H9 (cell line): ENCODE measurements at regions not wholly inside any gene's neighbourhood (a gene's known extent, or its start where the extent isn't known, plus 50 kb on each side); places are given as distances from the start of the nearest gene placed in this dataset.

Experiments used
- DNase-seq: peaks from one replicate; pipeline ENCODE4 v3.0.0-alpha.2; 2017
- H2AFZ ChIP-seq: one replicate; pipeline ENCODE4 v1.6.1; 2013; ENCODE audit warnings: mild to moderate bottlenecking, low read length, control low read depth, moderate library complexity
- H2AK5ac ChIP-seq: 2 replicates; pipeline ENCODE4 v1.6.1; 2013; ENCODE audit warnings: low read length, control low read depth, mixed read lengths; ENCODE audit not compliant: insufficient read length
- H2BK120ac ChIP-seq: one replicate; pipeline ENCODE4 v1.6.1; 2013; ENCODE audit warnings: low read depth, mild to moderate bottlenecking, low read length, control low read depth, inconsistent platforms; ENCODE audit not compliant: poor library complexity, severe bottlenecking
- H2BK12ac ChIP-seq: 2 replicates; pipeline ENCODE4 v1.6.1; 2013; ENCODE audit warnings: low read length, control low read depth, mixed read lengths, low read depth; ENCODE audit not compliant: insufficient read length
- H2BK15ac ChIP-seq: 2 replicates; pipeline ENCODE4 v1.6.1; 2013; ENCODE audit warnings: low read depth, low read length, control low read depth
- H2BK20ac ChIP-seq: one replicate; pipeline ENCODE4 v1.6.1; 2013; ENCODE audit warnings: low read depth, mild to moderate bottlenecking, low read length, control low read depth, inconsistent platforms; ENCODE audit not compliant: poor library complexity, severe bottlenecking
- H2BK5ac ChIP-seq: 2 replicates; pipeline ENCODE4 v1.6.1; 2013; ENCODE audit warnings: low read length, control low read depth, mixed read lengths; ENCODE audit not compliant: insufficient read length
- H3K14ac ChIP-seq: 2 replicates; pipeline ENCODE4 v1.6.1; 2013; ENCODE audit warnings: low read length, control low read depth; ENCODE audit not compliant: insufficient read depth
- H3K18ac ChIP-seq: 2 replicates; pipeline ENCODE4 v1.6.1; 2013; ENCODE audit warnings: low read depth, mild to moderate bottlenecking, mixed read lengths, low read length, control low read depth; ENCODE audit not compliant: insufficient read length
- H3K23ac ChIP-seq: 2 replicates; pipeline ENCODE4 v1.6.1; 2013; ENCODE audit warnings: low read length, control low read depth, mixed read lengths, low read depth; ENCODE audit not compliant: insufficient read length
- H3K23me2 ChIP-seq: 2 replicates; pipeline ENCODE4 v1.6.1; 2013; ENCODE audit warnings: low read depth, mild to moderate bottlenecking, mixed read lengths, low read length, control low read depth; ENCODE audit not compliant: insufficient read length, poor library complexity, severe bottlenecking
- H3K27ac ChIP-seq: 2 replicates; pipeline ENCODE4 v1.5.1; 2013; ENCODE audit warnings: low read length, control low read depth, mixed read lengths, low read depth; ENCODE audit not compliant: insufficient read length
- H3K27me3 ChIP-seq: 2 replicates; pipeline ENCODE4 v1.6.1; 2013; ENCODE audit warnings: low read length, control low read depth, inconsistent platforms; ENCODE audit not compliant: insufficient read depth
- H3K4ac ChIP-seq: 2 replicates; pipeline ENCODE4 v1.6.1; 2013; ENCODE audit warnings: low read depth, mild to moderate bottlenecking, control low read depth, inconsistent platforms, low read length, moderate library complexity
- H3K4me1 ChIP-seq: 2 replicates; pipeline ENCODE4 v1.6.1; 2013; ENCODE audit warnings: low read length, control low read depth, inconsistent platforms; ENCODE audit not compliant: insufficient read depth
- H3K4me2 ChIP-seq: 2 replicates; pipeline ENCODE4 v1.6.1; 2013; ENCODE audit warnings: low read length, control low read depth, mixed read lengths; ENCODE audit not compliant: insufficient read length, insufficient read depth
- H3K56ac ChIP-seq: 2 replicates; pipeline ENCODE4 v1.6.1; 2013; ENCODE audit warnings: low read depth, mild to moderate bottlenecking, mixed read lengths, low read length, control low read depth; ENCODE audit not compliant: insufficient read length
- H3K79me1 ChIP-seq: 2 replicates; pipeline ENCODE4 v1.6.1; 2013; ENCODE audit warnings: low read depth, mild to moderate bottlenecking, moderate library complexity, low read length, control low read depth, inconsistent platforms; ENCODE audit not compliant: insufficient read depth, poor library complexity, severe bottlenecking
- H3K79me2 ChIP-seq: 2 replicates; pipeline ENCODE4 v1.6.1; 2013; ENCODE audit warnings: low read length, control low read depth, inconsistent platforms; ENCODE audit not compliant: insufficient read depth
- H3K9ac ChIP-seq: 2 replicates; pipeline ENCODE4 v1.6.1; 2013; ENCODE audit warnings: low read length, control low read depth, mixed read lengths; ENCODE audit not compliant: insufficient read length; ENCODE audit errors: extremely low read depth
- H3K9me3 ChIP-seq: one replicate; pipeline ENCODE4 v1.6.1; 2013; ENCODE audit warnings: low read depth, low read length, inconsistent platforms; ENCODE audit not compliant: control insufficient read depth
- H3T11ph ChIP-seq: one replicate; pipeline ENCODE4 v1.6.1; 2013; ENCODE audit warnings: mild to moderate bottlenecking, low read length, control low read depth, inconsistent platforms
- H4K20me1 ChIP-seq: one replicate; pipeline ENCODE4 v1.6.1; 2013; ENCODE audit not compliant: control insufficient read depth, insufficient read length, insufficient read depth
- H4K5ac ChIP-seq: 2 replicates; pipeline ENCODE4 v1.6.1; 2013; ENCODE audit warnings: low read depth, mild to moderate bottlenecking, mixed read lengths, low read length, control low read depth; ENCODE audit not compliant: insufficient read length
- H4K8ac ChIP-seq: replicated peaks from 2 replicates; pipeline ENCODE4 v1.6.1; 2013; ENCODE audit warnings: low read length, control low read depth, mixed read lengths, low read depth; ENCODE audit not compliant: insufficient read length
- H4K91ac ChIP-seq: 2 replicates; pipeline ENCODE4 v1.6.1; 2013; ENCODE audit warnings: low read depth, mild to moderate bottlenecking, moderate library complexity, mixed read lengths, low read length, control low read depth; ENCODE audit not compliant: insufficient read length
- H3K27ac Mint-ChIP-seq, 3 experiments: 2 replicates in 2 of 3; 3 replicates in 1 of 3; pipeline ENCODE4 v1.8.0; 2020 to 2021; ENCODE audit warnings: mixed read lengths in 3 of 3, mild to moderate bottlenecking in 1 of 3, moderate library complexity in 1 of 3
- H3K27me3 Mint-ChIP-seq: 2 replicates; pipeline ENCODE4 v1.8.0; 2021; ENCODE audit warnings: low read depth, mild to moderate bottlenecking, moderate library complexity, mixed read lengths
- H3K36me3 Mint-ChIP-seq, 3 experiments: 2 replicates in 2 of 3; 3 replicates in 1 of 3; pipeline ENCODE4 v1.8.0; 2020 to 2021; ENCODE audit warnings: low read depth in 3 of 3, mixed read lengths in 3 of 3; ENCODE audit not compliant: insufficient read depth in 1 of 3
- H3K4me1 Mint-ChIP-seq, 2 experiments: 2 replicates each; pipeline ENCODE4 v1.8.0; 2020; ENCODE audit warnings: mixed read lengths in 2 of 2
- H3K4me3 Mint-ChIP-seq, 2 experiments: 2 replicates in 1 of 2; 3 replicates in 1 of 2; pipeline ENCODE4 v1.8.0; 2020 to 2021; ENCODE audit warnings: mild to moderate bottlenecking in 2 of 2, mixed read lengths in 2 of 2, moderate library complexity in 1 of 2
- H3K9me3 Mint-ChIP-seq, 2 experiments: 2 replicates in 1 of 2; 3 replicates in 1 of 2; pipeline ENCODE4 v1.8.0; 2020; ENCODE audit warnings: mild to moderate bottlenecking in 2 of 2, mixed read lengths in 2 of 2, moderate library complexity in 1 of 2
- WGBS: extraction: QIAGEN DNeasy Blood & Tissue Kit; methylation state at CpG from one replicate; pipeline ENCODE4 v1.1.7; 2013; ENCODE audit warnings: missing lambda C conversion rate, low lambda C conversion rate, mixed read lengths; ENCODE audit not compliant: insufficient read length; ENCODE audit errors: extremely low coverage; 5-methylcytosine and 5-hydroxymethylcytosine counted together
- TF ChIP-seq, protein P1 (sequence below): fragments of 200-600 bp; sonication (generic); conservative IDR thresholded peaks from 3 replicates; pipeline ENCODE4 v1.8.0; 2021; ENCODE audit warnings: antibody characterized with exemption, mild to moderate bottlenecking

DNA sequence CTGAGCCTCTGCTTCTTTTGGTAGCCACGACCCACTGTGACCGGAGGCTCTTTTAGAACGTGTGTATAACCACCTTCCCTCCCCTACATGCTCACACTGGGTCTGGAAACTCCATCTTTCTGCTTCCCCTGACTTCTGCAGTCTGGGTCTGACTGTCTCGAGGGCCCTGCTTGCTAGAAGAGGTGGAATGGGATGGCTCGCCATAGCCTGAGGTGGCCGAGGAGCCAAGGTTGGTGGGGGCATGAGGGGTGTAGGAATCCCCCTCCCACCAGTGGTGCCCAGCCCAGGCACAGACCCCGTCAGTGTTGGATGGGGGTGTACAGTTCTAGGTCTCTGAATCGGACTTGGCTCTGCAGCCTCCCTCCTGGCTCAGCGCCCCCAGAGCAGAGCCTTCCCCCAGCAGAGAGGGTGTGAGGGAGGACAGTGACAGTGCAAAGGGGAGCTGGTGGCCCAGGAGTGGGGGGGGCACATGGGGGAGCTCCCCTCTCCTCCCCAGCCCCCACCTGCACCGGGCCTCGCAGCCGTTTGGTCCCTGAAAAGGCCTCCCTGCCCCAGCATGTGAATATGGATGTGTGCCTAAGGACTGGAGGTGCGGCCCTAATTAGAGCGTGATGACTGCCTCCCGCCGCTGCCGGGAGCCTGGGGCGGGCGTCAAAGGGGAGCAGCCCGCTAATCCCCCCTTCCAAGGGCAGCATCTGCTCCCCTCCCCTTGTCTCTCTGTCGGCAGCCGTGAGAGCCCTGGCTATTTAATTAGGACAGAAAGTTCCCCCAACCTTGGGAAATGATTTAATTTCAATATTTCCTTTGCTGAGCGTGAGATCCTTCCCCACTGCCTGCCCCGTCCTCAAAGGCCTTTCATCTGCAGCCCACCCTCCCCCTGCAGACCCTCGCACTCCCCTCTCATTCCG is 196.2 kb upstream of the C14orf180 start:
- no peak overlapping the region for H3K18ac ChIP-seq
- H4K8ac ChIP-seq = no peak overlapping the region
- Mint-ChIP-seq H3K4me3 (no peak overlapping the region), H3K36me3 (peaks cover 0 to 8% (median 2%) of the 10 kb centered on the region in 3 experiments; a peak in 2 of 7 replicates), H3K9me3 (peaks cover 8 to 14% of the 10 kb centered on the region in 2 experiments; a peak in 4 of 5 replicates), H3K27ac (no peak overlapping the region; a peak in 1 of 7 replicates), H3K27me3 (peaks cover 19% of the 10 kb centered on the region), H3K4me1 (peaks cover 10 to 26% of the 10 kb centered on the region in 2 experiments)
- H3K79me2 ChIP-seq = no peaks in the 10 kb centered on the region
- no peak overlapping the region for H2BK120ac ChIP-seq
- no peak overlapping the region for H3K4ac ChIP-seq
- H2BK20ac ChIP-seq = no peak overlapping the region
- H3T11ph ChIP-seq = no peak overlapping the region
- H4K20me1 ChIP-seq = no peaks in the 10 kb centered on the region
- H3K23me2 ChIP-seq = no peaks in the 10 kb centered on the region
- no peak overlapping the region for H4K91ac ChIP-seq
- H3K9me3 ChIP-seq = no peaks in the 10 kb centered on the region
- no peaks in the 10 kb centered on the region for H3K27me3 ChIP-seq
- no peak overlapping the region for H2BK12ac ChIP-seq
- no peak overlapping the region for H2AK5ac ChIP-seq
- H2AFZ ChIP-seq = no peak overlapping the region
- H4K5ac ChIP-seq = no peak overlapping the region
- no peak overlapping the region for H2BK15ac ChIP-seq
- TF ChIP-seq, protein P1, sequence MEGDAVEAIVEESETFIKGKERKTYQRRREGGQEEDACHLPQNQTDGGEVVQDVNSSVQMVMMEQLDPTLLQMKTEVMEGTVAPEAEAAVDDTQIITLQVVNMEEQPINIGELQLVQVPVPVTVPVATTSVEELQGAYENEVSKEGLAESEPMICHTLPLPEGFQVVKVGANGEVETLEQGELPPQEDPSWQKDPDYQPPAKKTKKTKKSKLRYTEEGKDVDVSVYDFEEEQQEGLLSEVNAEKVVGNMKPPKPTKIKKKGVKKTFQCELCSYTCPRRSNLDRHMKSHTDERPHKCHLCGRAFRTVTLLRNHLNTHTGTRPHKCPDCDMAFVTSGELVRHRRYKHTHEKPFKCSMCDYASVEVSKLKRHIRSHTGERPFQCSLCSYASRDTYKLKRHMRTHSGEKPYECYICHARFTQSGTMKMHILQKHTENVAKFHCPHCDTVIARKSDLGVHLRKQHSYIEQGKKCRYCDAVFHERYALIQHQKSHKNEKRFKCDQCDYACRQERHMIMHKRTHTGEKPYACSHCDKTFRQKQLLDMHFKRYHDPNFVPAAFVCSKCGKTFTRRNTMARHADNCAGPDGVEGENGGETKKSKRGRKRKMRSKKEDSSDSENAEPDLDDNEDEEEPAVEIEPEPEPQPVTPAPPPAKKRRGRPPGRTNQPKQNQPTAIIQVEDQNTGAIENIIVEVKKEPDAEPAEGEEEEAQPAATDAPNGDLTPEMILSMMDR = no peak
- no peak overlapping the region for H3K9ac ChIP-seq
- no peak overlapping the region for H3K23ac ChIP-seq
- H3K4me1 ChIP-seq = no peaks in the 10 kb centered on the region
- H3K4me2 ChIP-seq = no peak overlapping the region
- no peak overlapping the region for H2BK5ac ChIP-seq
- H3K79me1 ChIP-seq = no peaks in the 10 kb centered on the region
- no peak overlapping the region for H3K27ac ChIP-seq
- no CpG with 5 or more reads among the region's 26 CpGs for WGBS
- no peak overlapping the region for H3K56ac ChIP-seq
- H3K14ac ChIP-seq = no peak overlapping the region
- no peak for DNase-seq
